ENCODE measurements at regions not wholly inside any gene's neighbourhood (a gene's known extent, or its start where the extent isn't known, plus 50 kb on each side); places are given as distances from the start of the nearest gene placed in this dataset.

DNA sequence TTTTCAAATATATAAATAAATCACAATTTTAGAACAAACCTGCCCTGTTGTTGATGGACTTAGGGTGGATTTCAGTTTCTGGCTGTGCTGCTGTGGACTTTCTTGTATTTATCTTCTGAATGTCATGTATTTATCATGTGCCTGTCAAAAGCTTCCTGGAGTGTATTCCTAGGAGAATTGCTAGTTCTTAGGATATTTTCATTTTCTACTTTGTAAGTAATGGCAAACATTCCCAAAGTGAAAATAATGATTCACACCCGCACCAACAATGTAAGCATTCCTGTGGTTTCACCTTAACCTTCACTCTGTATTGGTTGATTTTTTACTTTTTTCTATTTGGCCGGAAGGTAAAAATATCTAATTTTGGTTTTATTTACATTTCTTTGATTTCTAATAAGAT lies 387.8 kb downstream of the SMOC2 start:
- Histone ChIP-seq H3K27ac (no peak overlapping the region), H3K4me3 (no peak overlapping the region), H3K9me3 (no peaks in the 10 kb centered on the region), H3K4me1 (peaks cover 0 to 3% (median 0%) of the 10 kb centered on the region in 4 donors), H3K36me3 (no peaks in the 10 kb centered on the region), H3K27me3 (no peaks in the 10 kb centered on the region)
- TF ChIP-seq EP300 (IDR thresholded peaks at IDR 0.05) = no peak
- TF ChIP-seq POLR2A (IDR thresholded peaks at IDR 0.05) = no peak
- TF ChIP-seq, protein P1, sequence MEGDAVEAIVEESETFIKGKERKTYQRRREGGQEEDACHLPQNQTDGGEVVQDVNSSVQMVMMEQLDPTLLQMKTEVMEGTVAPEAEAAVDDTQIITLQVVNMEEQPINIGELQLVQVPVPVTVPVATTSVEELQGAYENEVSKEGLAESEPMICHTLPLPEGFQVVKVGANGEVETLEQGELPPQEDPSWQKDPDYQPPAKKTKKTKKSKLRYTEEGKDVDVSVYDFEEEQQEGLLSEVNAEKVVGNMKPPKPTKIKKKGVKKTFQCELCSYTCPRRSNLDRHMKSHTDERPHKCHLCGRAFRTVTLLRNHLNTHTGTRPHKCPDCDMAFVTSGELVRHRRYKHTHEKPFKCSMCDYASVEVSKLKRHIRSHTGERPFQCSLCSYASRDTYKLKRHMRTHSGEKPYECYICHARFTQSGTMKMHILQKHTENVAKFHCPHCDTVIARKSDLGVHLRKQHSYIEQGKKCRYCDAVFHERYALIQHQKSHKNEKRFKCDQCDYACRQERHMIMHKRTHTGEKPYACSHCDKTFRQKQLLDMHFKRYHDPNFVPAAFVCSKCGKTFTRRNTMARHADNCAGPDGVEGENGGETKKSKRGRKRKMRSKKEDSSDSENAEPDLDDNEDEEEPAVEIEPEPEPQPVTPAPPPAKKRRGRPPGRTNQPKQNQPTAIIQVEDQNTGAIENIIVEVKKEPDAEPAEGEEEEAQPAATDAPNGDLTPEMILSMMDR (IDR thresholded peaks at IDR 0.05) = no peak
- 66 to 77% methylated on average over 2 of the region's 2 CpGs for WGBS, 2 donors
- DNase-seq (ENCODE audit: low spot score in 2 of 2) = no peak

DNA sequence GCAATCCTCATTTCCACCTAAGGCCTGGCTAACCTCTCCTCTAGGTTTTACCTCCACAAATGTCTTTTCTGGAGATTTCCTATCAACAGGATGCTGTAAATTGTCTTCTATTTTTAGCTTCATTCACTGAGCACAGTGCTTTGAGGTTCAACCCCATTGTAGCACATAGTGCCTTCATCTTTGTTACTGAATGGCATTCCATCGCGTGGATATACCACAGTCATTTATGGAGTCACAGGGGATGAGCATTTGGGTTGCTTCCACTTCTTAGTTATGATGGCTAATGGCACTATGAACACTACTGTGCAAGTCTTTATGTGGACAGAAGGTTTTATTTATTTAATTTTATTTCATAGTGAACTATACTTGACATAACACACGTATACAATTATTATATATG lies 387.1 kb downstream of the SMOC2 start:
- no peaks in the 10 kb centered on the region for H3K36me3 ChIP-seq
- H3K4me1 ChIP-seq = peaks cover 0 to 3% (median 0%) of the 10 kb centered on the region in 4 donors
- no peak overlapping the region for H3K4me3 ChIP-seq
- TF ChIP-seq, protein P1 (IDR thresholded peaks at IDR 0.05) = no peak
- TF ChIP-seq POLR2A (IDR thresholded peaks at IDR 0.05) (no peak), EP300 (IDR thresholded peaks at IDR 0.05) (no peak)
- no peaks in the 10 kb centered on the region for H3K9me3 ChIP-seq
- DNase-seq (ENCODE audit: low spot score in 2 of 2) = no peak
- H3K27me3 ChIP-seq = no peaks in the 10 kb centered on the region
- WGBS, 2 donors = 83 to 93% methylated on average over 3 of the region's 3 CpGs
- H3K27ac ChIP-seq = no peak overlapping the region

DNA sequence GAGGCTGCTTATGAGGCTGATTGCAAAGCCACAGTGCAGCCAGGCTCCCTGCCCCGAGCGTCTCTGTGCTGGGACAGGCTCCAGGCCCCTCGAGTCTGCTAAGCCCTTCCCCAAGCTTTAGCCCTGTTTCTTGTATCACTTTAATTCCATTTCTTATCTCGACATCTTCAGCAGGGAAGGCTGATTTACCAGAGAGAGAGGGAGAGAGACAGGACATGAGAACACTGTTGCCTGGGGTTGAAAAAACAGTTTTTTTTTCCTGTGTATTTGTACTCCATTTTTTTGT lies 386.5 kb downstream of the SMOC2 start:
- Histone ChIP-seq H3K9me3 (no peaks in the 10 kb centered on the region), H3K4me1 (peaks cover 0 to 3% (median 0%) of the 10 kb centered on the region in 4 donors), H3K36me3 (no peaks in the 10 kb centered on the region), H3K27me3 (no peaks in the 10 kb centered on the region), H3K27ac (no peak overlapping the region), H3K4me3 (no peak overlapping the region)
- no peak for DNase-seq (ENCODE audit: low spot score in 2 of 2)
- WGBS, 2 donors = 46 to 52% methylated on average over 4 of the region's 4 CpGs
- TF ChIP-seq, protein P1 (IDR thresholded peaks at IDR 0.05) = no peak
- no peak for TF ChIP-seq EP300 (IDR thresholded peaks at IDR 0.05)
- no peak for TF ChIP-seq POLR2A (IDR thresholded peaks at IDR 0.05)

DNA sequence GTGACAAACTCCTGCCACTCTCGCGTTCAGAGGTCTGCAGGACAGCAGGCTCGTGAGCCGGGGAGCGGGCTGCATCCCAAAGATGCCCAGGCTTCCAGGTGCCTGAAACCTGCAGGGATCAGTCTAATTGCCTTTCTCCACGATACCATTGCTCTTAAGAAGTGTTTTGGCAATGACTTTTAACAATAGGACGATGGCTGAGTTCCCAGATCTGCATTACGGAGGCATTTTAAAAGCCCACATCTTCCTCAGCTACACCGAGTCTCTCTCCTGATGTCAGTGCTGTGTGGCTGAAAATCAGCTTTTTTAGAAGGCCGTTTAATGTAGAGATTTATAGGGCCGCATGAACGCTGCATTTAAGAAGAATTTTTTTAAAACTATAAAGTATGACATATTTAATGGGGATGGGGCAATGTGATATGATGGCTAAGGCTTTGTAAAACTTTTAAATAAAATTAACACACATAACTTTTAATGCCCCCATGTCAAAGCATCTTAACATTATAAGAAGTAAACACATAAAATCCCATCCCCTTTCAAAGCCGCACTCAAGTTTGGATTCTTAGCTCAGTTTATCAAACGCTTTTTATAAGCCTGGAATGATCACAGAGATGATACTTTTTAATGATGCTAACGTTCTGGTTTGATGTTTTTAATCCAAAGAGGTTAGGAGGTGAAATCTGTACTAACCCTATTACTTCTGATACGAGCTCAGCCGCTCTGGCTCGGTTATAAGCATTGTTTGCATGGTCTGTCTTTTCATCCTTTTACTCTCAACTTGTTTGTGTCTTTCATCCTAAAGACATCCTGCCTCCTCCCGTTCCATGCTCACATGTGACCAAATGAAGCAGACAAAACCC lies 386.0 kb downstream of the SMOC2 start:
- H3K4me3 ChIP-seq = no peak overlapping the region
- H3K4me1 ChIP-seq = peaks cover 0 to 3% (median 0%) of the 10 kb centered on the region in 4 donors
- no peak overlapping the region for H3K27ac ChIP-seq
- DNase-seq (ENCODE audit: low spot score in 2 of 2) = no peak
- WGBS, 2 donors = 68% methylated on average over 19 of the region's 19 CpGs
- H3K36me3 ChIP-seq = no peaks in the 10 kb centered on the region
- H3K27me3 ChIP-seq = no peaks in the 10 kb centered on the region
- TF ChIP-seq POLR2A (IDR thresholded peaks at IDR 0.05) = no peak
- no peak for TF ChIP-seq EP300 (IDR thresholded peaks at IDR 0.05)
- TF ChIP-seq, protein P1 (IDR thresholded peaks at IDR 0.05) = no peak
- no peaks in the 10 kb centered on the region for H3K9me3 ChIP-seq

DNA sequence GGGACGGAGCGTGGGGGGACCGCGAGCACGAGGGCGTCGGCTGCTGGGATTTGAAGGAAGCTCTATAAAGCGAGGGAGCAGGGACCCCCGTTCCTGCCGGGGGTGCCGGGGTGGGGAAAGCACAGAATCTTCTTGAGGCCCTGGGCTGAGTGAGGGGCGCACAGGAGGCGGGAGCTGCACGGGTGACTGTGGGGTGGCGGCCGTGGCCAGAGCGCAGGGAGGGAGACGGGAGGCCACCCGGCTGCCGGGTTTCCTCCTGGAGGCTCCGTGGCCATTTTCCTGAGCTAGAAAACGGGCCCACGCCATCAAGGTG lies 385.1 kb downstream of the SMOC2 start:
- WGBS, 2 donors = 96 to 97% methylated on average over 23 of the region's 23 CpGs
- peaks cover 0 to 3% (median 0%) of the 10 kb centered on the region in 4 donors for H3K4me1 ChIP-seq
- no peak overlapping the region for H3K27ac ChIP-seq
- DNase-seq (ENCODE audit: low spot score in 2 of 2) = no peak
- H3K36me3 ChIP-seq = no peaks in the 10 kb centered on the region
- no peaks in the 10 kb centered on the region for H3K9me3 ChIP-seq
- no peaks in the 10 kb centered on the region for H3K27me3 ChIP-seq
- no peak for TF ChIP-seq EP300 (IDR thresholded peaks at IDR 0.05)
- TF ChIP-seq POLR2A (IDR thresholded peaks at IDR 0.05) = no peak
- TF ChIP-seq, protein P1 (IDR thresholded peaks at IDR 0.05) = no peak
- no peak overlapping the region for H3K4me3 ChIP-seq

Measured in tibial nerve (tissue), 4 donors.